ENCODE measurements at regions not wholly inside any gene's neighbourhood (a gene's known extent, or its start where the extent isn't known, plus 50 kb on each side); places are given as distances from the start of the nearest gene placed in this dataset.

- POLR2A ChIA-PET (ENCODE audit: low non-redundant PET): no interaction called here
- Histone ChIP-seq H3K4me3 (ENCODE audit: low read depth, low read length, poor library complexity, severe bottlenecking) (no peak overlapping the region), H3K27me3 (replicated peaks; ENCODE audit: insufficient read depth, low read depth, low read length, poor library complexity) (peaks cover 10% of the 10 kb centered on the region), H3K27ac (ENCODE audit: low read depth, low read length, poor library complexity, severe bottlenecking) (no peak overlapping the region), H3K9me3 (ENCODE audit: low read depth, low read length, poor library complexity, severe bottlenecking) (no peaks in the 10 kb centered on the region), H3K4me1 (ENCODE audit: insufficient read depth, low read length, poor library complexity, severe bottlenecking) (no peaks in the 10 kb centered on the region), H3K36me3 (ENCODE audit: insufficient read depth, low read length, poor library complexity, severe bottlenecking) (no peaks in the 10 kb centered on the region)
- no peak for DNase-seq (ENCODE audit: low spot score)
- CTCF ChIA-PET: no interaction called here
- intact Hi-C loops (cut with micrococcal nuclease; ENCODE audit: unreplicated experiment): no loop called here
- no TSS peak for BruUV-seq (replicated peaks)
- no peak for TF ChIP-seq CTCF (conservative IDR thresholded peaks at IDR 0.05; ENCODE audit: low read depth, low read length)
- TF ChIP-seq EZH2 (IDR thresholded peaks at IDR 0.05; ENCODE audit: borderline replicate concordance, low read depth, low read length, poor library complexity, severe bottlenecking): no peak
These were observed 230.9 kb downstream of the TEX29 start for GRCh38 chr13:111551204-111551820.

GRCh38 chr13:111552891-111553655 is 232.6 kb downstream of the TEX29 start:
- H3K27ac ChIP-seq (ENCODE audit: low read depth, low read length, poor library complexity, severe bottlenecking): no peak overlapping the region
- H3K4me1 ChIP-seq (ENCODE audit: insufficient read depth, low read length, poor library complexity, severe bottlenecking): no peaks in the 10 kb centered on the region
- no peaks in the 10 kb centered on the region for H3K36me3 ChIP-seq (ENCODE audit: insufficient read depth, low read length, poor library complexity, severe bottlenecking)
- DNase-seq (ENCODE audit: low spot score): no peak
- TF ChIP-seq EZH2 (IDR thresholded peaks at IDR 0.05; ENCODE audit: borderline replicate concordance, low read depth, low read length, poor library complexity, severe bottlenecking) (no peak), CTCF (conservative IDR thresholded peaks at IDR 0.05; ENCODE audit: low read depth, low read length) (no peak)
- ChIA-PET CTCF (no interaction called here), POLR2A (ENCODE audit: low non-redundant PET) (no interaction called here)
- H3K4me3 ChIP-seq (ENCODE audit: low read depth, low read length, poor library complexity, severe bottlenecking): no peak overlapping the region
- H3K27me3 ChIP-seq (replicated peaks; ENCODE audit: insufficient read depth, low read depth, low read length, poor library complexity): peaks cover 15% of the 10 kb centered on the region
- BruUV-seq (replicated peaks): no TSS peak
- intact Hi-C loops (cut with micrococcal nuclease; ENCODE audit: unreplicated experiment): no loop called here
- no peaks in the 10 kb centered on the region for H3K9me3 ChIP-seq (ENCODE audit: low read depth, low read length, poor library complexity, severe bottlenecking)

- Histone ChIP-seq H3K4me1 (ENCODE audit: insufficient read depth, low read length, poor library complexity, severe bottlenecking) (no peaks in the 10 kb centered on the region), H3K36me3 (ENCODE audit: insufficient read depth, low read length, poor library complexity, severe bottlenecking) (no peaks in the 10 kb centered on the region), H3K4me3 (ENCODE audit: low read depth, low read length, poor library complexity, severe bottlenecking) (no peak overlapping the region), H3K27ac (ENCODE audit: low read depth, low read length, poor library complexity, severe bottlenecking) (no peak overlapping the region), H3K27me3 (replicated peaks; ENCODE audit: insufficient read depth, low read depth, low read length, poor library complexity) (peaks cover 20% of the 10 kb centered on the region), H3K9me3 (ENCODE audit: low read depth, low read length, poor library complexity, severe bottlenecking) (no peaks in the 10 kb centered on the region)
- DNase-seq (ENCODE audit: low spot score): no peak
- BruUV-seq (replicated peaks): no TSS peak
- POLR2A ChIA-PET (ENCODE audit: low non-redundant PET): no interaction called here
- TF ChIP-seq EZH2 (IDR thresholded peaks at IDR 0.05; ENCODE audit: borderline replicate concordance, low read depth, low read length, poor library complexity, severe bottlenecking) (no peak), CTCF (conservative IDR thresholded peaks at IDR 0.05; ENCODE audit: low read depth, low read length) (no peak)
- CTCF ChIA-PET: interaction anchor here (0.6 kb wide), 1 partner anchor 20 kb away, joined by 3 read pairs; no protein-coding TSS in a partner anchor
- intact Hi-C loops (cut with micrococcal nuclease; ENCODE audit: unreplicated experiment): no loop called here
These were observed 234.3 kb downstream of the TEX29 start for GRCh38 chr13:111554539-111555267.
